Cardiac muscle cell (in vitro differentiated cells and primary cell): ENCODE measurements at regions not wholly inside any gene's neighbourhood (a gene's known extent, or its start where the extent isn't known, plus 50 kb on each side); places are given as distances from the start of the nearest gene placed in this dataset.

Experiments
- DNase-seq, 2 donors: peaks; one replicate each; pipeline versions ENCODE4 v3.0.0 to v3.0.0-alpha.2; 2010 to 2017; ENCODE audit warnings: low read depth in 1 of 2, low spot score in 1 of 2
- H3K27ac ChIP-seq: fragments of 200-600 bp; sonication (generic); 2 replicates; pipeline ENCODE4 v1.5.1; 2016
- H3K27me3 ChIP-seq: fragments of 200-600 bp; sonication (generic); 2 replicates; pipeline ENCODE4 v1.6.0; 2016; ENCODE audit warnings: control low read depth
- H3K36me3 ChIP-seq: fragments of 200-600 bp; sonication (generic); 2 replicates; pipeline ENCODE4 v1.5.1; 2016; ENCODE audit warnings: control low read depth
- H3K4me1 ChIP-seq: fragments of 200-600 bp; sonication (generic); 2 replicates; pipeline ENCODE4 v1.8.1; 2017; ENCODE audit warnings: low read depth, mild to moderate bottlenecking, mixed run types
- H3K4me3 ChIP-seq: fragments of 200-600 bp; sonication (generic); 2 replicates; pipeline ENCODE4 v1.5.1; 2016; ENCODE audit warnings: mild to moderate bottlenecking
- H3K9me3 ChIP-seq: fragments of 200-600 bp; sonication (generic); 2 replicates; pipeline ENCODE4 v1.5.1; 2017; ENCODE audit warnings: low read depth, mild to moderate bottlenecking, control low read depth
- TF ChIP-seq, protein P1 (sequence below): IDR thresholded peaks from 2 replicates; pipeline ENCODE4 v1.5.1; 2012; ENCODE audit warnings: low read depth, mild to moderate bottlenecking, low read length

DNA sequence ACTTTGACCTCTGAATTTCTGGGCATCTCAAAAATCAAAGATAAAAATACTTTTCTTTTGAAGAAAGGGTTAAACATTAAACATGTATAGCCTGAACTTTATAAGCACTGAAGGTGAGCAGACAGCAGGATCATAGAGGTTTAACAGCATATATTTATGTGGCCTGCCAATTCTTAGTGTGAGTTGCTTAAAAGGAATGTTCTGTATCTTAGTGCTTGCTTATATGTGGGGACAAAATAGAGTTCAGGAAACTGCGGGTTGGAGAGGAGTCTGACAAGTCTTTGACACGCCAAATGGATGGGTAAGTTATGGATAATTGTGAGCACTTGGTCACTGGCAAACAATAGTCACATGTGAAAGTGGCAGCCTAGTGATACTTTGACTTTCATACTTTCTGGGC, 1419.4 kb upstream of the SPRY2 start:
- no peak for DNase-seq
- Histone ChIP-seq H3K9me3 (no peaks in the 10 kb centered on the region), H3K27me3 (no peaks in the 10 kb centered on the region), H3K27ac (no peak overlapping the region), H3K36me3 (no peaks in the 10 kb centered on the region), H3K4me1 (no peaks in the 10 kb centered on the region), H3K4me3 (no peak overlapping the region)
- TF ChIP-seq, protein P1, sequence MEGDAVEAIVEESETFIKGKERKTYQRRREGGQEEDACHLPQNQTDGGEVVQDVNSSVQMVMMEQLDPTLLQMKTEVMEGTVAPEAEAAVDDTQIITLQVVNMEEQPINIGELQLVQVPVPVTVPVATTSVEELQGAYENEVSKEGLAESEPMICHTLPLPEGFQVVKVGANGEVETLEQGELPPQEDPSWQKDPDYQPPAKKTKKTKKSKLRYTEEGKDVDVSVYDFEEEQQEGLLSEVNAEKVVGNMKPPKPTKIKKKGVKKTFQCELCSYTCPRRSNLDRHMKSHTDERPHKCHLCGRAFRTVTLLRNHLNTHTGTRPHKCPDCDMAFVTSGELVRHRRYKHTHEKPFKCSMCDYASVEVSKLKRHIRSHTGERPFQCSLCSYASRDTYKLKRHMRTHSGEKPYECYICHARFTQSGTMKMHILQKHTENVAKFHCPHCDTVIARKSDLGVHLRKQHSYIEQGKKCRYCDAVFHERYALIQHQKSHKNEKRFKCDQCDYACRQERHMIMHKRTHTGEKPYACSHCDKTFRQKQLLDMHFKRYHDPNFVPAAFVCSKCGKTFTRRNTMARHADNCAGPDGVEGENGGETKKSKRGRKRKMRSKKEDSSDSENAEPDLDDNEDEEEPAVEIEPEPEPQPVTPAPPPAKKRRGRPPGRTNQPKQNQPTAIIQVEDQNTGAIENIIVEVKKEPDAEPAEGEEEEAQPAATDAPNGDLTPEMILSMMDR: no peak

GRCh38 chr13:81757348-81757970, 1416.5 kb upstream of the SPRY2 start:
- Histone ChIP-seq H3K27ac (no peak overlapping the region), H3K36me3 (no peaks in the 10 kb centered on the region), H3K4me1 (no peaks in the 10 kb centered on the region), H3K9me3 (no peaks in the 10 kb centered on the region), H3K27me3 (no peaks in the 10 kb centered on the region), H3K4me3 (no peak overlapping the region)
- DNase-seq: no peak
- TF ChIP-seq, protein P1: no peak

DNA sequence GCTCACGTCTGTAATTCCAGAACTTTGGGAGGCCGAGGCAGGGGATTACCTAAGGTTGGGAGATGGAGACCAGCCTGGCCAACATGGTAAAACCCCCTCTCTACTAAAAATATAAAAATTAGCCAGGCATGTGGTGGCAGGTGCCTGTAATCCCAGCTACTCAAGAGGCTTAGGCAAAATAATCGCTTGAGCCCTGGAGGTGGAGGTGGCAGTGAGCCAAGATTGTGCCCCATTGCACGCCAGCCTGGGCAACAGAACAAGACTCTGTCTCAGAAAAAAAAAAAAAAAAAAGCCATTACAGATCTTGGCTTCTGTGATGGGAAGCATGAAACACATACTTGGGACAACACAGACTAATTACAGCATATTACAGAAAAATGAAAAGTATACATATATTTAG, 1404.5 kb upstream of the SPRY2 start:
- Histone ChIP-seq H3K27me3 (no peaks in the 10 kb centered on the region), H3K36me3 (no peaks in the 10 kb centered on the region), H3K4me1 (no peaks in the 10 kb centered on the region), H3K4me3 (no peak overlapping the region), H3K9me3 (no peaks in the 10 kb centered on the region), H3K27ac (no peak overlapping the region)
- no peak for DNase-seq
- TF ChIP-seq, protein P1: no peak

DNA sequence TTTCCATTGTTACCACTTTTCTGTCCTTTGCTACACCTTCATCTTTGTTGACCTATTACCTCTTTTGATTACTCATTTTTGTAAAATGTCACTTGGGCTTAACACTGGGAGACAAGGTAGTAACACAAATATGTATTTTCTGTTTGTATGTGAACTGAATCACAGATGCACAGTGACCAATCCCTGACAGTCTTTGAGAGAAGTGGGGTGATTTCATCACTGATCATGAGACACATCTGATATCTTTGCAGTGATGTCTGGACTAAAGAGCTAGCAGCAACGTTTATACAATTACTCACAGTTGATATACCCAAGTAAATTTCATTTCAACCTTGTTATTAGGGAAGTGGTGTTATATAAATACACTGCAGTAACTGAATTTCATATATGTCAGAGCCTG, 1397.4 kb upstream of the SPRY2 start:
- Histone ChIP-seq H3K27me3 (no peaks in the 10 kb centered on the region), H3K4me1 (no peaks in the 10 kb centered on the region), H3K27ac (no peak overlapping the region), H3K4me3 (no peak overlapping the region), H3K36me3 (no peaks in the 10 kb centered on the region), H3K9me3 (no peaks in the 10 kb centered on the region)
- no peak for DNase-seq
- TF ChIP-seq, protein P1: no peak

GRCh38 chr13:81726037-81726726, 1385.3 kb upstream of the SPRY2 start:
- DNase-seq: no peak
- no peaks in the 10 kb centered on the region for H3K9me3 ChIP-seq
- no peaks in the 10 kb centered on the region for H3K27me3 ChIP-seq
- H3K4me1 ChIP-seq: no peaks in the 10 kb centered on the region
- TF ChIP-seq, protein P1: no peak
- H3K27ac ChIP-seq: no peak overlapping the region
- H3K4me3 ChIP-seq: no peak overlapping the region
- no peaks in the 10 kb centered on the region for H3K36me3 ChIP-seq
